ENCODE measurements at regions not wholly inside any gene's neighbourhood (a gene's known extent, or its start where the extent isn't known, plus 50 kb on each side); places are given as distances from the start of the nearest gene placed in this dataset.
A peak's percentile ranks its signal among the peaks of the same experiment; 100 is the strongest.
"Not testable (repeated sequence)": the region's sequence is repeated elsewhere in the genome, so short reads cannot be mapped to it uniquely, and the experiment has no call there.

GRCh38 chr2:87075054-87075790, 53.6 kb upstream of the PLGLB1 start:
- DNase-seq (ENCODE audit: low read depth in 1 of 2, low spot score in 1 of 2) = peak; percentile 10 to 16

GRCh38 chr2:87075791-87076252, 54.2 kb upstream of the PLGLB1 start:
- DNase-seq (ENCODE audit: low read depth in 1 of 2, low spot score in 1 of 2) = peak; percentile 37 to 43

DNA sequence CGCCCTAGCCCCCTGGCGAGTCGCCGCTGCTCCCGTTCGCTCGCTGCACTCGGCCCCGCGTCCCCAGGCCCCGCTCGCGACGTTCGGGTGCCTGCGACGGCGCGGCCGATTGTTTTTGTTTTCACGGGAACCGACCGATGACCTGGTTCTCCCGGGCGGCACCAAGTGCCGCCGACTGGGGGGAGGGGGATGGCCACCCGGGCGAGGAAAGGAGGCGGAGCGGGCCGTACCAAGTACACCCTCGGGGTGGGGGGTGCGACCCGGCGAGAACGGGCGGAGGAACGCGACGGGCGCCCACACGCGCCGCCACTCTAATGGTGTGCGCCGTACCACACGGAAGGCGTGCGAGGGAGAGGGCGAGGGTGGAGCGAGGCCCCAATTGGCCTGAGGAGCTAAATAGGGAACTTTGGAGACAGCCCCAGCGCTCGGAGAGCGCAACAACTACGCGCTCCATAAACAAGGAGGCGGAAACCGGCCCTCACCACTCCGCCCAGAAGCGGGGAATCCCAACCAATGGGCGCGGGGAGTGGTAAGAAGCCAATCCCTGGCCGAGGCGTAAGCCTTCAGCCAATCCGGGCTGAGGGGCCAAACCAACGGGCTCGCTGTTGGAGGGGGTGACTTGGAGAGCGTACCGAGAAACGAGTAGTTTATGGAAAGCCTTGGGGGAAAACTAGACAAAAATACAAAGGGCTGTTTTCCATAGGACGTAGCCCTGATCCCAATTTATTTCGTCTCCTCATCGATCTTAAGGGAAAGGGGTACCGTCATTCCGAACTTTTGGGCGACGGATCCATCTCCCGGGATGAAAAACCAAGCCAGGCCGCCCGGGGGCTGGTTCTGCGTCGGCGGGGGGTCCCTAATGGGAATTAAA, 54.8 kb upstream of the PLGLB1 start:
- peak; percentile 79 to 84 for DNase-seq (ENCODE audit: low read depth in 1 of 2, low spot score in 1 of 2)

DNA sequence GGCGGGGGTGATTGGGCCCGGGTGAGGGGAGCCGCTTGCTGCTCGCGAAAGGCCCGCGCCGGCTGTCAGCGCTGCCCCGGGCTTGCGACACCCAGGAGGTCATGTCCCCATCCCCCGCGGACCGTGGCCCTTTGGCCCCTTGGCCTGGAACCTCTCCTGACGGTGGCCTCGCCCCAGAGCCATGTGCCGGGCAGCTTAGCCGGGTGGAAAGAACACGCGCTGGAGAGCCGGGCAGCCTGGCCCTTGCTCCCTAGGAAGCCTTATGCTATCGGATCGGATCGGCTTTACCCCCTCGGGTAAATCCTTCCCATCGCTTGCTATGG, 55.4 kb upstream of the PLGLB1 start:
- not testable (repeated sequence) for DNase-seq (ENCODE audit: low read depth in 1 of 2, low spot score in 1 of 2)

DNA sequence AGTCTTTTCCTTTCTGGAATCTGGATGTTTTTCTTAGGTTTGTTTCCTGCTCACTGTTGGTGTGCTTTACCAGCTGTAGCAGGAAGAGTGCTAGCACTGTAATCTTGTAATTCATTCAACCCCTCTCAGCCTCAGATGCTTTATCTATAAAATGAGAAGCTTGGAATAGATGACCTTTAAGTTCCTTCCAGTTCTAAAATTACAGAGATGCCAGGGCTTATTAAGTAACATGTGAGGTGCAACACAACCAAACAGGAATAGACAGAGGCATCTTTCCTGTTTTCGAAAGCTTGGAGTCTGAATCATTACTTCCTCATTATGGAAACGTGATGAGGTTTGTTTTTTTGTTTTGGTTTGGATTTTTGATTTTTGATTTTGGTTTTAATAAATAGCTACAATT, 60.1 kb upstream of the PLGLB1 start:
- DNase-seq (ENCODE audit: low read depth in 1 of 2, low spot score in 1 of 2) = not testable (repeated sequence)

GRCh38 chr2:87088079-87088478, 66.4 kb upstream of the PLGLB1 start:
- not testable (repeated sequence) for DNase-seq (ENCODE audit: low read depth in 1 of 2, low spot score in 1 of 2)

GRCh38 chr2:87089401-87089800, 67.8 kb upstream of the PLGLB1 start:
- not testable (repeated sequence) for DNase-seq (ENCODE audit: low read depth in 1 of 2, low spot score in 1 of 2)

DNA sequence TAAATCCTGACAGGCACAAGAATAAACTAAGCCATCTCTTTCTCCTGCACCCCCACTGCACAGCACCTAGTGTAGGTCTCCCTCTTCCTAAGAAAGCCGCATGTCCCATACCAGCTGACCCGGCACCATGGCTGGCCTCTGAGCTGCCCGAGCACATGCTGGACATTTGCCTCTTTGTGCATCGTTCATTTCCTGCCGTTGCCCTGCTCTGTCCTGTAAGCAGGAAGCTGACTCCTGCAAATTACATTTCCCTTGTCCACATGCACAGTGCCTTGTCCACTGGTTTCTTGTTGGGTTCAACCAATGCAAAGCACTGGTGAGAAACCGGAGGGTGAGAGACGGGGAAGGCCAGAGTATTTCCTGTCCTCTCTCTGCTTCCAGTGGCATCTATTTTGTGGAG, 71.6 kb upstream of the PLGLB1 start:
- DNase-seq (ENCODE audit: low read depth in 1 of 2, low spot score in 1 of 2) = not testable (repeated sequence)

DNA sequence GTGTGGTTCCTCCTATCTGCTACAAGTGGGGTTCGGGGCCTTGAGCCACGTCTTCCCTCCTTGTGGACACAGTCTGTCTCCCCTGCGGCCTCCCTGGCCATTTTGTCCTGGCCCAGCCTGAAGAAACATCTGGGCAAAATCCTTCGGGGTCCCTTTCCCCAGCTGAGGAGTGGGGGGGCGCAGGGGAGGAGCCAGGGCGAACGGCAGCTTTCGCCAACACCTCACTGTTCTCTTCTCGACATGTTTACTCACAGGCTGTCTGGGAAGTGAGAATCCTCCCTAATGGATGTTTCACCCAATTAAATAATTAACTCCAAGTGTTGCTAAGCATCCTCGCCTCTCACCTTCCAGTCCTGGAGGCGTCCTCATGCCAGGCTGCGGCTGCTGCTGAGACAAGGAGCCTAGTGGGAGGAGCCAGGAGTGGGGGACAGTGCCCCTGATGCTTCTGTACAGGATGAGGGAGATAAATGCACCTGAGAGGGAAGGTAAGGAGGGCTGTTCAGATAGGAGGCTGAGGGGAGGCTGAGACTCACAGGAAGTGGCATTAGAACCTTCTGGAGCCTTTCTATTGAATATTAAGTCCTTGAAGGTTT, 72.4 kb upstream of the PLGLB1 start:
- not testable (repeated sequence) for DNase-seq (ENCODE audit: low read depth in 1 of 2, low spot score in 1 of 2)

GRCh38 chr2:87095804-87096203, 74.2 kb upstream of the PLGLB1 start:
- not testable (repeated sequence) for DNase-seq (ENCODE audit: low read depth in 1 of 2, low spot score in 1 of 2)

GRCh38 chr2:87128761-87129553, 107.3 kb upstream of the PLGLB1 start:
- not testable (repeated sequence) for DNase-seq (ENCODE audit: low read depth in 1 of 2, low spot score in 1 of 2)

- DNase-seq (ENCODE audit: low read depth in 1 of 2, low spot score in 1 of 2) = not testable (repeated sequence)
Measured at GRCh38 chr2:87132577-87132976, 110.9 kb upstream of the PLGLB1 start.

DNA sequence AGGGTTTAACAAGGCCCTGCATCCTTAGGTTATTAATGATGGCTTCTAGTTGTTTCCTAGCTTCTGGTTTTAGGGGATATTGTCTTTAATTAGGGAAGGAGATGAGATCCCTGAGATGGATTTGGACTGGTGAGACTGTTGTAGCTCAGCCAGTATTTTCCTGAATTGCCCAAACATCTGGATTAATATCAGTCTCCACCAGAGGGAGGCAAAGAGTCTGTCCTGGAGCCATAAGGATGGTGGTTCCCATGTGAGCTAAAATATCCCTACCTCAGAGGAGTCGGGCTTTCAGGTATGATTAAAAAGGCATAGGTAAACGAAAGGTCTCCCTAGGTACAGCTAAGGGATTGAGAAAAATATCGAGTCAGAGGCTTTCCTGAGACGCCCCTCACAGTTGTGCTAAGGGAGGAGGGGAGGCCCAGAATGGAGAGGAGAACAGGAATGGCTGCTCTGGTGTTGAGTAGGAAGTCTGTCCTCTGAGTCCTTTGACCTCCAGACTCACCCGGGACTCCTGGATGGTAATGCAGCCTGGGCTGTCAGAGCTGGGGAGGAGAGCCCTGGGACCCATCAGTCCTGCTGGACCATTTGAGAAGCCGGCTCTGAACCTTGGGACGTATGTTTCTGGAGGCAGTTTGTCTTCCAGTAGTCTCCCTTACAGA, 130.3 kb upstream of the PLGLB1 start:
- not testable (repeated sequence) for DNase-seq (ENCODE audit: low read depth in 1 of 2, low spot score in 1 of 2)

GRCh38 chr2:87174454-87174853, 152.8 kb upstream of the PLGLB1 start:
- DNase-seq (ENCODE audit: low read depth in 1 of 2, low spot score in 1 of 2) = not testable (repeated sequence)

DNA sequence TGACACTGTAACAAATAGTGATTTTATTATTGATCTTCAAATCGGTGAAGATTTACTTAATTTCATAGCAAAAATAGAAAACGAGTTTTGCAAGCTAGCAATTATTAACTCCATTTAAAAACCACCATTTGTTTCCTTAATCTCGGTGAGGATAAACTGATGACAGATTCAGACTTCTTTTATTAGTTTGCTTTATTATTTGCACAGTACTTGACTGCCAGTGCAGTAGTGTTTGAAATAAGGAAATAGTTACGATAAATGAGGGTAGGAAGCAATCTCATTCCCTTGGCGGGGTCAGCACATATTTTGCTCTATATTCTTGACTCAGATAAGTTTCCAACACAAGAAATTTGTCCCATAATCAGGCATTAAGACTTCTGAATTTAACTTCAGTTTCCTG, 161.7 kb upstream of the PLGLB1 start:
- DNase-seq (ENCODE audit: low read depth in 1 of 2, low spot score in 1 of 2) = not testable (repeated sequence)

DNA sequence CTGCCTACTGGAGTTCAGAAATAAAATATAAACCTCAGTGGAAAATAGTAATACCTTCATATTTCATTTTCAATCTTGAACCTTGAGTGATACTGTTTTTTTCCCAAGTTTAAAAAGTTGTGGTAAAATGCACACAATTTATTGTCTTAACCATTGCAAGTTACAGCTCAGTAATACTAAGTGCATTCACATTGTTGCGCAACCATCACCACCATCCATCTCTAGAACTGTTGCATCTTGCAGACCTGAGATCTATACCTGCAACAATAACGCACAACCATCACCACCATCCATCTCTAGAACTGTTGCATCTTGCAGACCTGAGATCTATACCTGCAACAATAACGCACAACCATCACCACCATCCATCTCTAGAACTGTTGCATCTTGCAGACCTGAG, 162.6 kb upstream of the PLGLB1 start:
- DNase-seq (ENCODE audit: low read depth in 1 of 2, low spot score in 1 of 2) = not testable (repeated sequence)

- not testable (repeated sequence) for DNase-seq (ENCODE audit: low read depth in 1 of 2, low spot score in 1 of 2)
Measured at GRCh38 chr2:87189214-87189613, 167.6 kb upstream of the PLGLB1 start.

DNA sequence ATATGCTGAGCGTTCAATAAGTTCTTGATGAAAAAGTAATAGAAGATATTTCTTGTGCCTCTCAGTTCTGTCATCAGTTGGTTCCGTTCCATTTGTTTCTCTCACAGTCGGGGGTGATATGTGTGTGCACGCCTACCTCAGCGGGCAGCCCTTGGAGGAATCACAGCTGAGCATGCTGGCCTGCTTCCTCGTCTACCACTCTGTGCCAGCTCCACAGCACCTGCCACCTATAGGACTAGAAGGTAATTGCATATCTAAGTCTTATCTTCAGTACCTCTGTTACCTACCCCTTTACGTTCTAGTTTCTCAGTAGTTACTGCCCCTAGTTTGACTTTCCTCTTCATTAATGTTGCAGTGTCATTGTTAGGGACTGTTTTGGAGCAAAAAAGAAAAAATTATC, 171.7 kb upstream of the PLGLB1 start:
- not testable (repeated sequence) for DNase-seq (ENCODE audit: low read depth in 1 of 2, low spot score in 1 of 2)

DNA sequence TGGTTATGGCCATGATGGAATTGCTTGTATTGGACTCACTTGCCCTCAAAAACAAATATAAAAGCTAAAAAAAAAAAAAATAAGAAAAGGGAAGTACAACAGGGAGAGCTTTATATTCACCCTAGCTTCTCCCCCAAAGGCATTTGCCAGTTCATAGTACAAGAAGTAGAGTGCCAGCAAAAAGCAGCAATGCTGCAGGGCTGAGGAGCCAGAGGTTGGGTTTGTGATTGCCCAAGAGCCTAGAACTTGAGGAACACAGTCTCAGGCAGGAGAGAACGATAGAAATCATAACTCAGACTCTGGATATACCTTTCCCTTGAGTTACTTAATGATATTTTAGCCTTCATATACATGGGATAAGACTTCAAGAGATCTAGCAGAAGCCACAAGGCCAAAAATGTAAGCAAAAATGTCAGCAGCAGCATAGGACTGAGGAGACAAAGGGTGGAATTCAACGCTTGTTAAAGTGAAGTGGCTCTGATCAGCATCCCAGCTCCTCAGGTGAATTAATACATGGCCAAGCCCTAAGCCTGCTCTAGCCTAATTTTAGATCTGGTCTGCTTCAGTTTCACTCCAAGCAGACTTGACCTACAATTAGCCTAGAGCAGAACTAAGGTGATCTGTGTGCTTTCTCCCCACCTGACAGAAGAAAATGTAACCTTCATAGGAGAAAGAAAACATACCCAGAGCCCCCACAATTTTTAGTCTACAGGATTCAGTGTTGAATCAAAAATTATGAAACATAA, 172.8 kb upstream of the PLGLB1 start:
- DNase-seq (ENCODE audit: low read depth in 1 of 2, low spot score in 1 of 2) = not testable (repeated sequence)

Data from activated T-helper 1 cell treated with anti-CD3 and anti-CD28 coated beads, Interleukin-2, amount 50 U/mL, for 16 hours (primary cell).